Vagina (tissue), 2 donors: ENCODE measurements at regions not wholly inside any gene's neighbourhood (a gene's known extent, or its start where the extent isn't known, plus 50 kb on each side); places are given as distances from the start of the nearest gene placed in this dataset.

Source experiments
- DNase-seq, 2 donors: peaks; one replicate each; pipeline ENCODE4 v3.0.0-alpha.2; 2017; ENCODE audit errors: extremely low spot score in 2 of 2
- H3K27ac ChIP-seq: fragments of 200-600 bp; sonication (generic); one replicate; pipeline ENCODE4 v1.5.1; 2019
- H3K27me3 ChIP-seq: fragments of 200-600 bp; sonication (generic); one replicate; pipeline ENCODE4 v1.5.1; 2019
- H3K36me3 ChIP-seq, 2 donors: fragments of 200-600 bp; sonication (generic); one replicate each; pipeline ENCODE4 v1.5.1; 2017 to 2019
- H3K4me1 ChIP-seq: fragments of 200-600 bp; sonication (generic); one replicate; pipeline ENCODE4 v1.5.1; 2019
- H3K4me3 ChIP-seq, 2 donors: fragments of 200-600 bp; sonication (generic); 1 replicate in 1 of 2; 2 replicates in 1 of 2; pipeline ENCODE4 v1.5.1; 2016 to 2019
- H3K9me3 ChIP-seq: fragments of 200-600 bp; sonication (generic); one replicate; pipeline ENCODE4 v1.5.1; 2019
- POLR2A ChIP-seq, 2 donors: fragments of 450-650 bp; IDR thresholded peaks; one replicate each; pipeline ENCODE4 v1.6.1; 2017; ENCODE audit warnings: antibody characterized with exemption in 2 of 2, mild to moderate bottlenecking in 2 of 2, moderate library complexity in 2 of 2
- POLR2AphosphoS5 ChIP-seq, 2 donors: sonication (generic); formaldehyde crosslinking; IDR thresholded peaks; one replicate each; pipeline ENCODE4 v1.9.0; 2017; ENCODE audit warnings: antibody characterized with exemption in 2 of 2, mild to moderate bottlenecking in 2 of 2, low read depth in 1 of 2; ENCODE audit not compliant: insufficient read depth in 1 of 2
- intact Hi-C: fragments of 100-400 bp; cut with DNase I; formaldehyde crosslinking; loops from one replicate; pipeline ENCODE4 v1.15.1; 2023
- TF ChIP-seq, protein P1 (sequence below), 3 experiments: fragments of 450-650 bp in 2 of 3; fragments of 200-600 bp in 1 of 3; sonication (generic) in 1 of 3; IDR thresholded peaks; one replicate each; pipeline ENCODE4 v1.5.1; 2017 to 2019; ENCODE audit warnings: antibody characterized with exemption in 3 of 3, mild to moderate bottlenecking in 2 of 3, moderate library complexity in 2 of 3

DNA sequence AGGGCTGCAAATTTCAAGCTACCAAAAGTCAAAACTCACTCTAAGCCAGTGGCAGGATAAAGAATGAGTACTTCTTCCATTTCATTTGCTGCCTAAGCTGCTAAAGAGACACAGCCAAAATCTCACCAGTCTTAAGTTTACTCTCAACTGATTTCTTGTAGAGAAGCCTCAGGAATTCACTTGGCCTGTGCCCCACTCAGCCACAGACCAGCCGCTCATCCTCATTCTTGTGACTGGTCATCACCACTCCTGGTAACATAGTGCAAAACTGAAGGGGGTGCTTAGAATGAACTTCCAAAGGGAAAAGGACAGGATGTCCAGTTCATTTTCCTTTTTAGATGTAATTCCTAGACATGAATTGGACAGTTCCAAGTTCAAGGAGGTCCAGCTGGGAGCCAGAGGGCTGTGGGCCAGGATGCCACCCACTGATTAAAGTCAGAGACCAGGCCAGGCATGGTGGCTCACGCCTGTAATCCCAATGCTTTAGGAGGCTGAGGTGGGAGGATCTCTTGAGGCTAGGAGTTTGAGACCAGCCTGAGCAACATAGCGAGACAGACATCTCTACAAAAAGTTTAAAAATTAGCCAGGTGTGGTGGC, 72.7 kb upstream of the RANBP3L start:
- Histone ChIP-seq H3K36me3 (no peaks in the 10 kb centered on the region), H3K9me3 (no peaks in the 10 kb centered on the region), H3K4me3 (no peak overlapping the region), H3K27ac (no peak overlapping the region), H3K27me3 (no peaks in the 10 kb centered on the region), H3K4me1 (peaks cover 10% of the 10 kb centered on the region)
- TF ChIP-seq, protein P1, sequence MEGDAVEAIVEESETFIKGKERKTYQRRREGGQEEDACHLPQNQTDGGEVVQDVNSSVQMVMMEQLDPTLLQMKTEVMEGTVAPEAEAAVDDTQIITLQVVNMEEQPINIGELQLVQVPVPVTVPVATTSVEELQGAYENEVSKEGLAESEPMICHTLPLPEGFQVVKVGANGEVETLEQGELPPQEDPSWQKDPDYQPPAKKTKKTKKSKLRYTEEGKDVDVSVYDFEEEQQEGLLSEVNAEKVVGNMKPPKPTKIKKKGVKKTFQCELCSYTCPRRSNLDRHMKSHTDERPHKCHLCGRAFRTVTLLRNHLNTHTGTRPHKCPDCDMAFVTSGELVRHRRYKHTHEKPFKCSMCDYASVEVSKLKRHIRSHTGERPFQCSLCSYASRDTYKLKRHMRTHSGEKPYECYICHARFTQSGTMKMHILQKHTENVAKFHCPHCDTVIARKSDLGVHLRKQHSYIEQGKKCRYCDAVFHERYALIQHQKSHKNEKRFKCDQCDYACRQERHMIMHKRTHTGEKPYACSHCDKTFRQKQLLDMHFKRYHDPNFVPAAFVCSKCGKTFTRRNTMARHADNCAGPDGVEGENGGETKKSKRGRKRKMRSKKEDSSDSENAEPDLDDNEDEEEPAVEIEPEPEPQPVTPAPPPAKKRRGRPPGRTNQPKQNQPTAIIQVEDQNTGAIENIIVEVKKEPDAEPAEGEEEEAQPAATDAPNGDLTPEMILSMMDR (IDR thresholded peaks at IDR 0.05) = no peak
- TF ChIP-seq POLR2A (IDR thresholded peaks at IDR 0.05) (no peak), POLR2AphosphoS5 (IDR thresholded peaks at IDR 0.05; ENCODE audit: insufficient read depth in 1 of 2, low read depth in 1 of 2) (no peak)
- intact Hi-C loops = no loop called here
- no peak for DNase-seq

DNA sequence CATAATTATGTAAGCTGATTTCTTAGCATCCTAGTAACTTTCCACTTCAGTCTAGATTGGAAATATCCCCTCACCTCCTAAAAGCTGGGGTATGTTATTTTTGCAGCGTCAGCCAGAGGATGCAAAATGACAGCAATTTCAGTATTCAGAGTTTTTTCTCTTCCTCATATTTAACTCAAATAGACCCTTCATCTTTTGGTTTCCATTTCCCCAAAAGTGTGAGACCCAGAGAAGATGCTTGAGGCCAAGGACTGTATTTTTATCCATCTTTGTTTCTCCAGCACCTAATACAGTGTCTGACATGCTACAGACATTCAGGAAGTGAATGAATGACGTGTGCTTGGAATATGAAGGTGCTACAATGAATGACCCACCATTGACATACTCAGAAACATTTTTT, 75.5 kb upstream of the RANBP3L start:
- Histone ChIP-seq H3K4me3 (no peak overlapping the region), H3K9me3 (no peaks in the 10 kb centered on the region), H3K27me3 (no peaks in the 10 kb centered on the region), H3K36me3 (no peaks in the 10 kb centered on the region), H3K4me1 (peaks cover 10% of the 10 kb centered on the region), H3K27ac (no peak overlapping the region)
- no peak for DNase-seq
- TF ChIP-seq, protein P1 (IDR thresholded peaks at IDR 0.05) = no peak
- no peak for TF ChIP-seq POLR2AphosphoS5 (IDR thresholded peaks at IDR 0.05; ENCODE audit: insufficient read depth in 1 of 2, low read depth in 1 of 2)
- TF ChIP-seq POLR2A (IDR thresholded peaks at IDR 0.05) = no peak
- intact Hi-C loops = no loop called here

DNA sequence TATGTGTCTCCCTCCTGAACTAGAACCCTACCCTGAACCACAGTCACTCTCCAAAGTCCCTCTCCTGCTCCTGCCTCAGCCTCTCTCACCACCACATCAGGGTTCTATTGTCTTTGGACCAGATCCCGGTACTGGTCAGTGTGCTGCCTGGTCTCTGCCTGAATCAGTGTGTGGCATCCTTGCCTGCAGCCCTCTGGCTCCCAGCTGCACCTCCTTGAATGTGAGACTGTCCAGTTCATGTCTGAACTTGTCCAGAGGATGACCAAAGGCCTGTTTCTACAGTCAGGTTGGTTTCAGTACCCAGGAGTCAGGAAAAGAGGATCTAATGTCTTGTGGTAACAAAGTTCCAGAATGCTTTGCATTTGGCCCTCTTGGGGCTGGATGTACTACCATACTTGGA, 76.8 kb upstream of the RANBP3L start:
- H3K27me3 ChIP-seq = no peaks in the 10 kb centered on the region
- no peak overlapping the region for H3K4me3 ChIP-seq
- intact Hi-C loops = no loop called here
- H3K4me1 ChIP-seq = peaks cover 10% of the 10 kb centered on the region
- no peaks in the 10 kb centered on the region for H3K36me3 ChIP-seq
- H3K27ac ChIP-seq = no peak overlapping the region
- H3K9me3 ChIP-seq = no peaks in the 10 kb centered on the region
- TF ChIP-seq, protein P1 (IDR thresholded peaks at IDR 0.05) = no peak
- TF ChIP-seq POLR2A (IDR thresholded peaks at IDR 0.05) (no peak), POLR2AphosphoS5 (IDR thresholded peaks at IDR 0.05; ENCODE audit: insufficient read depth in 1 of 2, low read depth in 1 of 2) (no peak)
- no peak for DNase-seq

DNA sequence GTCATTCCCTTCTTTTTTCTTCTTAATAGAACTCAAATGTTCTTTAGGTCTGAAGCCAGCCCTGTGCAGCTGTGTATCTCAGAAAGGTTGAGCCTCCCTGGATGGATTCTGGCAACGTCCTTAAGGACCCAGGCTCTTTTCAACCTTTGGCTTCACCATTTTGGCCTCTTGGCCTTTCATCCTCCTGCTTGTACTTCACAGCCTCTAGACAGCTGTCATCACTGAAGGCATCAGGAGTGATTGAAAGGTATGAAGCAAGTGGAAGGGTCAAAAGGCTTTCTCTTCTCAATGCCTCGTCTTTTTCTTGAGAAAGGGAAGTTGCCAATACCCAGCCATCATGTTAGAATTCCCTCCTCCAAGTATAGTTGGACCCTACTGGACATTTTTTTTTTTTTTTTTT, 81.2 kb upstream of the RANBP3L start:
- Histone ChIP-seq H3K27ac (no peak overlapping the region), H3K4me3 (no peak overlapping the region), H3K9me3 (no peaks in the 10 kb centered on the region), H3K27me3 (no peaks in the 10 kb centered on the region), H3K4me1 (no peaks in the 10 kb centered on the region), H3K36me3 (no peaks in the 10 kb centered on the region)
- intact Hi-C loops = no loop called here
- no peak for DNase-seq
- no peak for TF ChIP-seq POLR2A (IDR thresholded peaks at IDR 0.05)
- TF ChIP-seq, protein P1 (IDR thresholded peaks at IDR 0.05) = no peak
- TF ChIP-seq POLR2AphosphoS5 (IDR thresholded peaks at IDR 0.05; ENCODE audit: insufficient read depth in 1 of 2, low read depth in 1 of 2) = no peak

DNA sequence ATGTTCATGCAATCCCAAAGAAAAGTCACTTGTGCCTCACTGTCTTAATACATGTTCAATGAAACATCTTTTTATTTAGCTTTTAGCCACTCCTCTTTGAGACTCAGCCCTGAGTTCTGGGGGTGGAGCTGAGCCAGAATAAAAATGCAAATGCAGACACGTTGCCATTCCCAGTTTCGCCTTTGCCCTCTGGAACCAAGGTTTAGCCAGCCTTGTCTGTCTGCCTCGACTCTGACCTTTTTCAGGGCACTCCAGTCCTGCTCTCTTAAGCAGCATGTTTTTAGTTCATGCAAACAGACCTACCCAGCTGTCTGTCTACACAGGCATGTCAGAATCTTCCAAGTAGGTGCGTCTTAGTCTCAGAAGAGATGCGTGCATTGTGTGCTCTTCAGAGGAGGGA, 82.2 kb upstream of the RANBP3L start:
- H3K27ac ChIP-seq = no peak overlapping the region
- no peak for DNase-seq
- no peaks in the 10 kb centered on the region for H3K4me1 ChIP-seq
- H3K4me3 ChIP-seq = no peak overlapping the region
- H3K36me3 ChIP-seq = no peaks in the 10 kb centered on the region
- no peaks in the 10 kb centered on the region for H3K27me3 ChIP-seq
- intact Hi-C loops = no loop called here
- TF ChIP-seq POLR2A (IDR thresholded peaks at IDR 0.05) = no peak
- TF ChIP-seq POLR2AphosphoS5 (IDR thresholded peaks at IDR 0.05; ENCODE audit: insufficient read depth in 1 of 2, low read depth in 1 of 2) = no peak
- TF ChIP-seq, protein P1 (IDR thresholded peaks at IDR 0.05) = no peak
- no peaks in the 10 kb centered on the region for H3K9me3 ChIP-seq
